ENCODE measurements at regions not wholly inside any gene's neighbourhood (a gene's known extent, or its start where the extent isn't known, plus 50 kb on each side); places are given as distances from the start of the nearest gene placed in this dataset.

- Histone ChIP-seq H3K27me3 (ENCODE audit: control insufficient read depth in 3 of 3, insufficient read depth in 3 of 3, low read length in 3 of 3) (no peaks in the 10 kb centered on the region), H3K27ac (ENCODE audit: low read depth, low read length) (no peak overlapping the region), H3K4me3 (ENCODE audit: low read length in 3 of 3) (no peak overlapping the region), H3K36me3 (ENCODE audit: control insufficient read depth in 3 of 3, insufficient read depth in 3 of 3, low read length in 3 of 3) (no peaks in the 10 kb centered on the region), H3K9me3 (ENCODE audit: control insufficient read depth in 3 of 3, low read length in 3 of 3) (no peaks in the 10 kb centered on the region), H3K4me1 (ENCODE audit: control insufficient read depth in 3 of 3, insufficient read depth in 3 of 3, low read length in 3 of 3) (no peaks in the 10 kb centered on the region), H3K9ac (ENCODE audit: low read depth in 1 of 3, low read length in 3 of 3) (no peak overlapping the region)
Measured at GRCh38 chr18:78145096-78145495, 834.5 kb upstream of the SALL3 start.

- Histone ChIP-seq H3K4me3 (ENCODE audit: low read length in 3 of 3) (no peak overlapping the region), H3K27ac (ENCODE audit: low read depth, low read length) (no peak overlapping the region), H3K27me3 (ENCODE audit: control insufficient read depth in 3 of 3, insufficient read depth in 3 of 3, low read length in 3 of 3) (no peaks in the 10 kb centered on the region), H3K9ac (ENCODE audit: low read depth in 1 of 3, low read length in 3 of 3) (no peak overlapping the region), H3K9me3 (ENCODE audit: control insufficient read depth in 3 of 3, low read length in 3 of 3) (no peaks in the 10 kb centered on the region), H3K36me3 (ENCODE audit: control insufficient read depth in 3 of 3, insufficient read depth in 3 of 3, low read length in 3 of 3) (no peaks in the 10 kb centered on the region), H3K4me1 (ENCODE audit: control insufficient read depth in 3 of 3, insufficient read depth in 3 of 3, low read length in 3 of 3) (no peaks in the 10 kb centered on the region)
Measured at GRCh38 chr18:78146136-78147085, 833.2 kb upstream of the SALL3 start.

- Histone ChIP-seq H3K27ac (ENCODE audit: low read depth, low read length) (no peak overlapping the region), H3K27me3 (ENCODE audit: control insufficient read depth in 3 of 3, insufficient read depth in 3 of 3, low read length in 3 of 3) (no peaks in the 10 kb centered on the region), H3K4me3 (ENCODE audit: low read length in 3 of 3) (no peak overlapping the region)
Measured at GRCh38 chr18:78150590-78150989, 829.0 kb upstream of the SALL3 start.

DNA sequence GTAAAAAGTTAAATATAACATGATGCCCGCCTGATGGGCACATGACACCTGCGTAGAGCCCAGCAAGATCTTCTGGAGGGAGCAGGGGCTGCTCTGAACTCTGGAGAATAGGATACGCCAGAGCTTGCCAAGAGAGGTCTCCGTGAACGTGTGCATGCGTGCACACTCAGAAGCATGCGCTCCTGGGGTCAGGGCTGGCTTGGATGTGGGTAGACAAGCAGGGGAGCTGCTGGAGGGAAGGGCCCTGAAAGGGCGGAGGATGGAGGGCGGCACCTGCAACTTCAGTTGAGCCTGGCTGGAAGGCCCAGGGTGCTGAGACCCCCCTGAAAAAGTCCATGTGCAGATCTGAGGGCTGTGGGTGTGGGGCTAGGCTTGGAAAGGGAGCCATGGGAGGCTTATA lies 828.4 kb upstream of the SALL3 start:
- Histone ChIP-seq H3K27me3 (ENCODE audit: control insufficient read depth in 3 of 3, insufficient read depth in 3 of 3, low read length in 3 of 3) (no peaks in the 10 kb centered on the region), H3K36me3 (ENCODE audit: control insufficient read depth in 3 of 3, insufficient read depth in 3 of 3, low read length in 3 of 3) (no peaks in the 10 kb centered on the region), H3K4me3 (ENCODE audit: low read length in 3 of 3) (no peak overlapping the region), H3K4me1 (ENCODE audit: control insufficient read depth in 3 of 3, insufficient read depth in 3 of 3, low read length in 3 of 3) (no peaks in the 10 kb centered on the region), H3K9ac (ENCODE audit: low read depth in 1 of 3, low read length in 3 of 3) (no peak overlapping the region), H3K9me3 (ENCODE audit: control insufficient read depth in 3 of 3, low read length in 3 of 3) (no peaks in the 10 kb centered on the region), H3K27ac (ENCODE audit: low read depth, low read length) (no peak overlapping the region)

More at GRCh38 chr18:78150590-78150989, 829.0 kb upstream of the SALL3 start:
- H3K9ac ChIP-seq (ENCODE audit: low read depth in 1 of 3, low read length in 3 of 3) = no peak overlapping the region
- H3K4me1 ChIP-seq (ENCODE audit: control insufficient read depth in 3 of 3, insufficient read depth in 3 of 3, low read length in 3 of 3) = no peaks in the 10 kb centered on the region
- no peaks in the 10 kb centered on the region for H3K9me3 ChIP-seq (ENCODE audit: control insufficient read depth in 3 of 3, low read length in 3 of 3)
- H3K36me3 ChIP-seq (ENCODE audit: control insufficient read depth in 3 of 3, insufficient read depth in 3 of 3, low read length in 3 of 3) = no peaks in the 10 kb centered on the region

GRCh38 chr18:78151948-78152725 lies 827.5 kb upstream of the SALL3 start:
- Histone ChIP-seq H3K27ac (ENCODE audit: low read depth, low read length) (no peak overlapping the region), H3K27me3 (ENCODE audit: control insufficient read depth in 3 of 3, insufficient read depth in 3 of 3, low read length in 3 of 3) (no peaks in the 10 kb centered on the region), H3K36me3 (ENCODE audit: control insufficient read depth in 3 of 3, insufficient read depth in 3 of 3, low read length in 3 of 3) (no peaks in the 10 kb centered on the region), H3K9me3 (ENCODE audit: control insufficient read depth in 3 of 3, low read length in 3 of 3) (no peaks in the 10 kb centered on the region), H3K4me3 (ENCODE audit: low read length in 3 of 3) (no peak overlapping the region), H3K4me1 (ENCODE audit: control insufficient read depth in 3 of 3, insufficient read depth in 3 of 3, low read length in 3 of 3) (no peaks in the 10 kb centered on the region), H3K9ac (ENCODE audit: low read depth in 1 of 3, low read length in 3 of 3) (no peak overlapping the region)

DNA sequence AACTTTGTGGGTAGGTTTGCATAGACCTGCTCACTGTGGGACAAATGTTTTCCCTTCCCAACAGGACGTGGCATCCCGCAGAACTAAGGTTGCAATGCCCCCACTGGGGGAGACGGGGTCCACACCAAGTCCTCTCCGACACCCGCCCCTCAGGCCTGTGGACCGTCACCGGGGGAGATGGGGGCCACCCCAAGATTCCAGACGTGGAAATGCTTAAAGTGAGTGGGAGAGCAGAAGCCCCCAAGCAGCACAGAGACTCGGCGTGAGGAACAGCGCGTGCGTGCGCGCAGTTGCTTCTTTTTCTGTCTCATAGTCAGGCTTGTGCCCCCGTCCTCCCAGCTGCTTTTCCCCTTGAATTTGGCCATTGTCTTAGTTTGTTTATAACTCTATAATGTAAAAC lies 826.3 kb upstream of the SALL3 start:
- H3K9me3 ChIP-seq (ENCODE audit: control insufficient read depth in 3 of 3, low read length in 3 of 3) = no peaks in the 10 kb centered on the region
- no peaks in the 10 kb centered on the region for H3K27me3 ChIP-seq (ENCODE audit: control insufficient read depth in 3 of 3, insufficient read depth in 3 of 3, low read length in 3 of 3)
- no peak overlapping the region for H3K9ac ChIP-seq (ENCODE audit: low read depth in 1 of 3, low read length in 3 of 3)
- H3K36me3 ChIP-seq (ENCODE audit: control insufficient read depth in 3 of 3, insufficient read depth in 3 of 3, low read length in 3 of 3) = no peaks in the 10 kb centered on the region
- no peak overlapping the region for H3K4me3 ChIP-seq (ENCODE audit: low read length in 3 of 3)
- H3K27ac ChIP-seq (ENCODE audit: low read depth, low read length) = no peak overlapping the region
- H3K4me1 ChIP-seq (ENCODE audit: control insufficient read depth in 3 of 3, insufficient read depth in 3 of 3, low read length in 3 of 3) = no peaks in the 10 kb centered on the region

DNA sequence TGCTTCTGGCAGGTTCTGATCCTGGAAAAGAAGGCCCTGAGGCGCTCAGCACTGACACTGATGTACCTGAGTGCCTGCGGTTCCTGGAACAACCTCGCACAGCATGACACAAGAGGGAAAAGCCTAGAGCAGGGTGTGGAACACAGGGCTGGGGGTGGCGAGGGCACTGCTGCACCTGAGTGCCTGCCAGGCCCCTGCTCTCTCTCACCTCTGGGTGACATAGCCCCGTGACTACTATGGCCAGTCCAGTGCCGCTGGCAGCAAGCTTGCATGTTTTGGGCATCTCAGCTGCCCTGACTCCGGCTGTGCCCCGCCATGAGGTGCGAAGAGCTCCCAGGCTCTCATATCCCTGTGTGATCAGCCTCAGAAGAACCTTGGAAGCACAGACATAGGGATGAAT lies 825.2 kb upstream of the SALL3 start:
- Histone ChIP-seq H3K36me3 (ENCODE audit: control insufficient read depth in 3 of 3, insufficient read depth in 3 of 3, low read length in 3 of 3) (no peaks in the 10 kb centered on the region), H3K9me3 (ENCODE audit: control insufficient read depth in 3 of 3, low read length in 3 of 3) (no peaks in the 10 kb centered on the region), H3K4me1 (ENCODE audit: control insufficient read depth in 3 of 3, insufficient read depth in 3 of 3, low read length in 3 of 3) (no peaks in the 10 kb centered on the region), H3K9ac (ENCODE audit: low read depth in 1 of 3, low read length in 3 of 3) (no peak overlapping the region), H3K27ac (ENCODE audit: low read depth, low read length) (no peak overlapping the region), H3K27me3 (ENCODE audit: control insufficient read depth in 3 of 3, insufficient read depth in 3 of 3, low read length in 3 of 3) (no peaks in the 10 kb centered on the region), H3K4me3 (ENCODE audit: low read length in 3 of 3) (no peak overlapping the region)

DNA sequence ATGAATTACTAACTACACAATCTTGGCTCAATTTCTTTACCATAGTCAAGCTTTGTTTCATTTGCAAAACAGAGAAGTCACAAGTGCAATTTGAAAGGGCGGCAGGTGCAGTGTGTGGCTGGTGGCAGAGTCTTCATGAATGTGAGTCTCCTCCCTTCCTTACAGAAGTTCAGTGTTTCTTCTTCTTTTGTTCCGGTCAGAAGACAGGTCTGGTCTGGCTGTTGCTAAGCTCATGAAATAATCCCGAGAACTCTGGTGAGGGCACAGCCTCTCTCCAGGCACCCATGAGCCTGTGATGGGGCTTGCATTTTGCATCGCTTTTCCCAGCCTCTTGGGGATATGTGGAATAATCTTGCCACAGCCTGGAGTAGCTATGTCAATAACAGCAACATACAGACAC lies 824.8 kb upstream of the SALL3 start:
- no peaks in the 10 kb centered on the region for H3K27me3 ChIP-seq (ENCODE audit: control insufficient read depth in 3 of 3, insufficient read depth in 3 of 3, low read length in 3 of 3)
- no peaks in the 10 kb centered on the region for H3K9me3 ChIP-seq (ENCODE audit: control insufficient read depth in 3 of 3, low read length in 3 of 3)

DNA sequence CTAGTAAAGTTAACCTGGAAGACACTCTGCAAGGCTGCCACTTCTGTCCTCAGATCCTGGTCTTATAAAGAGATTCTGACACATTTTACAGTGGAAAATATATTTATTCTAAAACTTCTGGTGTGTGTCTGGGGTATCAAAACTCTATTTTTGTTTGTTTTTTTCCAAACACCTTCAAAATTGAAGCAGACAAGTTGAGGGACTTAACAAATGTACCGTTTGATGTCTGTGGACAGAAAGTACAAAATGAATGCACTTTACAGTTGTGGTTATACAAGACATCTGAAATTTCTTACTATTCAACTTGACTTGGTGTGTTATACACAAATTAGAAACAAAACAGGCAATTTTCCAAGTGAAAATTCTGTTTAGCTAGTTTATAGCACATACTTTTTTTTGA lies 823.2 kb upstream of the SALL3 start:
- Histone ChIP-seq H3K9me3 (ENCODE audit: control insufficient read depth in 3 of 3, low read length in 3 of 3) (no peaks in the 10 kb centered on the region), H3K4me3 (ENCODE audit: low read length in 3 of 3) (no peak overlapping the region), H3K27me3 (ENCODE audit: control insufficient read depth in 3 of 3, insufficient read depth in 3 of 3, low read length in 3 of 3) (no peaks in the 10 kb centered on the region), H3K27ac (ENCODE audit: low read depth, low read length) (no peak overlapping the region), H3K9ac (ENCODE audit: low read depth in 1 of 3, low read length in 3 of 3) (no peak overlapping the region), H3K36me3 (ENCODE audit: control insufficient read depth in 3 of 3, insufficient read depth in 3 of 3, low read length in 3 of 3) (no peaks in the 10 kb centered on the region), H3K4me1 (ENCODE audit: control insufficient read depth in 3 of 3, insufficient read depth in 3 of 3, low read length in 3 of 3) (no peaks in the 10 kb centered on the region)

More for the DNA sequence above, 824.8 kb upstream of the SALL3 start:
- H3K27ac ChIP-seq (ENCODE audit: low read depth, low read length) = no peak overlapping the region
- no peak overlapping the region for H3K9ac ChIP-seq (ENCODE audit: low read depth in 1 of 3, low read length in 3 of 3)
- H3K4me1 ChIP-seq (ENCODE audit: control insufficient read depth in 3 of 3, insufficient read depth in 3 of 3, low read length in 3 of 3) = no peaks in the 10 kb centered on the region
- H3K36me3 ChIP-seq (ENCODE audit: control insufficient read depth in 3 of 3, insufficient read depth in 3 of 3, low read length in 3 of 3) = no peaks in the 10 kb centered on the region
- H3K4me3 ChIP-seq (ENCODE audit: low read length in 3 of 3) = no peak overlapping the region

- H3K27ac ChIP-seq (ENCODE audit: low read depth, low read length) = no peak overlapping the region
Measured at GRCh38 chr18:78158943-78159342, 820.7 kb upstream of the SALL3 start.

More at GRCh38 chr18:78158943-78159342, 820.7 kb upstream of the SALL3 start:
- H3K4me3 ChIP-seq (ENCODE audit: low read length in 3 of 3) = no peak overlapping the region
- no peaks in the 10 kb centered on the region for H3K4me1 ChIP-seq (ENCODE audit: control insufficient read depth in 3 of 3, insufficient read depth in 3 of 3, low read length in 3 of 3)
- no peaks in the 10 kb centered on the region for H3K36me3 ChIP-seq (ENCODE audit: control insufficient read depth in 3 of 3, insufficient read depth in 3 of 3, low read length in 3 of 3)
- H3K9ac ChIP-seq (ENCODE audit: low read depth in 1 of 3, low read length in 3 of 3) = no peak overlapping the region
- no peaks in the 10 kb centered on the region for H3K27me3 ChIP-seq (ENCODE audit: control insufficient read depth in 3 of 3, insufficient read depth in 3 of 3, low read length in 3 of 3)
- H3K9me3 ChIP-seq (ENCODE audit: control insufficient read depth in 3 of 3, low read length in 3 of 3) = no peaks in the 10 kb centered on the region
